ENCODE measurements at regions not wholly inside any gene's neighbourhood (a gene's known extent, or its start where the extent isn't known, plus 50 kb on each side); places are given as distances from the start of the nearest gene placed in this dataset.

- TF ChIP-seq EZH2 (IDR thresholded peaks at IDR 0.05; ENCODE audit: insufficient read depth, low read length): no peak
- no peak for TF ChIP-seq CTCF (IDR thresholded peaks at IDR 0.05; ENCODE audit: insufficient read depth, low read depth, low read length)
These were observed 277.9 kb upstream of the THBS1 start for GRCh38 chr15:39302936-39303335.
